ENCODE measurements at regions not wholly inside any gene's neighbourhood (a gene's known extent, or its start where the extent isn't known, plus 50 kb on each side); places are given as distances from the start of the nearest gene placed in this dataset.

- ChIA-PET CTCF (no interaction called here), POLR2A (no interaction called here)
- Histone ChIP-seq H3K36me3 (ENCODE audit: control insufficient read depth in 2 of 2, insufficient read depth in 1 of 2, low read length in 2 of 2) (no peaks in the 10 kb centered on the region), H3K4me3 (ENCODE audit: low read depth, low read length) (no peak overlapping the region), H3K4me1 (ENCODE audit: control insufficient read depth, insufficient read depth, low read length) (no peaks in the 10 kb centered on the region), H3K9me3 (ENCODE audit: control insufficient read depth, insufficient read depth, low read depth, low read length) (no peaks in the 10 kb centered on the region), H3K27ac (ENCODE audit: extremely low read depth, low read depth, low read length) (no peak overlapping the region)
- TF ChIP-seq ZNF26 (tag by site-specific recombination; IDR thresholded peaks at IDR 0.05) (no peak), ZNF174 (tag by site-specific recombination; IDR thresholded peaks at IDR 0.05) (no peak), GLI4 (tag by site-specific recombination; IDR thresholded peaks at IDR 0.05) (no peak), FEZF1 (tag by site-specific recombination; IDR thresholded peaks at IDR 0.05) (no peak)
Measured at GRCh38 chr10:23780331-23780730, 341.5 kb downstream of the OTUD1 start.

- no peaks in the 10 kb centered on the region for H3K36me3 ChIP-seq (ENCODE audit: control insufficient read depth in 2 of 2, insufficient read depth in 1 of 2, low read length in 2 of 2)
- H3K4me3 ChIP-seq (ENCODE audit: low read depth, low read length) = no peak overlapping the region
- no peaks in the 10 kb centered on the region for H3K9me3 ChIP-seq (ENCODE audit: control insufficient read depth, insufficient read depth, low read depth, low read length)
- no peak overlapping the region for H3K27ac ChIP-seq (ENCODE audit: extremely low read depth, low read depth, low read length)
- ChIA-PET CTCF (interaction anchor here (0.5 to 0.6 kb wide), 2 partner anchors 270 to 374 kb away, joined by 5 to 6 read pairs; no protein-coding TSS in a partner anchor), POLR2A (no interaction called here)
- TF ChIP-seq ATF2 (tag by site-specific recombination; IDR thresholded peaks at IDR 0.05; ENCODE audit: low read depth) (no peak), ZNF311 (tag by site-specific recombination; IDR thresholded peaks at IDR 0.05; ENCODE audit: borderline replicate concordance) (no peak), ZNF302 (tag by site-specific recombination; IDR thresholded peaks at IDR 0.05; ENCODE audit: low read depth) (no peak), ZNF292 (tag by site-specific recombination; IDR thresholded peaks at IDR 0.05; ENCODE audit: borderline replicate concordance, low read depth) (no peak), ZNF571 (tag by site-specific recombination; IDR thresholded peaks at IDR 0.05) (no peak), ZNF704 (tag by site-specific recombination; IDR thresholded peaks at IDR 0.05) (no peak), ZNF398 (tag by site-specific recombination; IDR thresholded peaks at IDR 0.05) (no peak), ZFP3 (tag by site-specific recombination; IDR thresholded peaks at IDR 0.05; ENCODE audit: low read depth) (no peak), ZBTB17 (tag by site-specific recombination; IDR thresholded peaks at IDR 0.05) (no peak)
- H3K4me1 ChIP-seq (ENCODE audit: control insufficient read depth, insufficient read depth, low read length) = no peaks in the 10 kb centered on the region
Measured at GRCh38 chr10:23786594-23786993, 347.7 kb downstream of the OTUD1 start.

GRCh38 chr10:23793577-23793976 is 354.7 kb downstream of the OTUD1 start:
- Histone ChIP-seq H3K4me1 (ENCODE audit: control insufficient read depth, insufficient read depth, low read length) (no peaks in the 10 kb centered on the region), H3K4me3 (ENCODE audit: low read depth, low read length) (no peak overlapping the region), H3K36me3 (ENCODE audit: control insufficient read depth in 2 of 2, insufficient read depth in 1 of 2, low read length in 2 of 2) (no peaks in the 10 kb centered on the region), H3K27ac (ENCODE audit: extremely low read depth, low read depth, low read length) (no peak overlapping the region), H3K9me3 (ENCODE audit: control insufficient read depth, insufficient read depth, low read depth, low read length) (no peaks in the 10 kb centered on the region)
- no peak for TF ChIP-seq ZNF639 (tag by site-specific recombination; IDR thresholded peaks at IDR 0.05)
- no peak for TF ChIP-seq KLF10 (tag by site-specific recombination; IDR thresholded peaks at IDR 0.05)
- no peak for TF ChIP-seq KLF16 (tag by site-specific recombination; IDR thresholded peaks at IDR 0.05)
- TF ChIP-seq KLF9 (tag by site-specific recombination; IDR thresholded peaks at IDR 0.05; ENCODE audit: low read depth) = no peak
- no peak for TF ChIP-seq ZBTB17 (tag by site-specific recombination; IDR thresholded peaks at IDR 0.05)
- no peak for TF ChIP-seq ZNF121 (tag by site-specific recombination; IDR thresholded peaks at IDR 0.05)
- no peak for TF ChIP-seq ZNF544 (tag by site-specific recombination; IDR thresholded peaks at IDR 0.05)
- no peak for TF ChIP-seq GLI2 (tag by site-specific recombination; IDR thresholded peaks at IDR 0.05; ENCODE audit: borderline replicate concordance, low read depth)
- TF ChIP-seq PATZ1 (tag by site-specific recombination; IDR thresholded peaks at IDR 0.05) = no peak
- no peak for TF ChIP-seq ZBTB21 (tag by site-specific recombination; IDR thresholded peaks at IDR 0.05)
- no peak for TF ChIP-seq ZNF549 (tag by site-specific recombination; IDR thresholded peaks at IDR 0.05)
- no peak for TF ChIP-seq ZSCAN16 (tag by site-specific recombination; IDR thresholded peaks at IDR 0.05)
- POLR2A ChIA-PET = no interaction called here
- CTCF ChIA-PET = no interaction called here

Measured in HEK293 (cell line).